ENCODE measurements at regions not wholly inside any gene's neighbourhood (a gene's known extent, or its start where the extent isn't known, plus 50 kb on each side); places are given as distances from the start of the nearest gene placed in this dataset.

DNA sequence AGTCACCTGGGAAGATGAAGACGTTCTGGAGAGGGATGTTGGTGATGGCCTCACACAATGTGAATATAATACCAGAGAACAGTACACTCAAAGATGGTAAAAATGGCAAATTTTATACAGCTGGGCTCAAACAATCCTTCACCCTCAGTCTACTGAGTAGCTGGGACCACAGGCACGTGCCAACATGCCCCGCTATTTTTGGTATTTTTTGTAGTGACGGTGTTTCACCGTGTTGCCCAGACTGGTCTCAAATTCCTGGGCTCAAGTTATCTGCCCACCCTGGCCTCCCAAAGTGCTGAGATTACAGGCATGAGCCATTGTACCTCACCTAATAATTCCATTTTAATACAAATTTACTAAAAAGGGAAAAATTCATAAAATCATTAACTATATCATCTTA is 280.3 kb upstream of the HSFY2 start:
- TF ChIP-seq, protein P1, sequence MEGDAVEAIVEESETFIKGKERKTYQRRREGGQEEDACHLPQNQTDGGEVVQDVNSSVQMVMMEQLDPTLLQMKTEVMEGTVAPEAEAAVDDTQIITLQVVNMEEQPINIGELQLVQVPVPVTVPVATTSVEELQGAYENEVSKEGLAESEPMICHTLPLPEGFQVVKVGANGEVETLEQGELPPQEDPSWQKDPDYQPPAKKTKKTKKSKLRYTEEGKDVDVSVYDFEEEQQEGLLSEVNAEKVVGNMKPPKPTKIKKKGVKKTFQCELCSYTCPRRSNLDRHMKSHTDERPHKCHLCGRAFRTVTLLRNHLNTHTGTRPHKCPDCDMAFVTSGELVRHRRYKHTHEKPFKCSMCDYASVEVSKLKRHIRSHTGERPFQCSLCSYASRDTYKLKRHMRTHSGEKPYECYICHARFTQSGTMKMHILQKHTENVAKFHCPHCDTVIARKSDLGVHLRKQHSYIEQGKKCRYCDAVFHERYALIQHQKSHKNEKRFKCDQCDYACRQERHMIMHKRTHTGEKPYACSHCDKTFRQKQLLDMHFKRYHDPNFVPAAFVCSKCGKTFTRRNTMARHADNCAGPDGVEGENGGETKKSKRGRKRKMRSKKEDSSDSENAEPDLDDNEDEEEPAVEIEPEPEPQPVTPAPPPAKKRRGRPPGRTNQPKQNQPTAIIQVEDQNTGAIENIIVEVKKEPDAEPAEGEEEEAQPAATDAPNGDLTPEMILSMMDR (IDR thresholded peaks at IDR 0.05) = no peak
- no peak for TF ChIP-seq SIN3A (IDR thresholded peaks at IDR 0.05; ENCODE audit: borderline replicate concordance, insufficient read depth, low read depth, low read length)
- TF ChIP-seq POLR2AphosphoS5 (IDR thresholded peaks at IDR 0.05; ENCODE audit: low read depth, low read length) = no peak
- TF ChIP-seq, protein P2, sequence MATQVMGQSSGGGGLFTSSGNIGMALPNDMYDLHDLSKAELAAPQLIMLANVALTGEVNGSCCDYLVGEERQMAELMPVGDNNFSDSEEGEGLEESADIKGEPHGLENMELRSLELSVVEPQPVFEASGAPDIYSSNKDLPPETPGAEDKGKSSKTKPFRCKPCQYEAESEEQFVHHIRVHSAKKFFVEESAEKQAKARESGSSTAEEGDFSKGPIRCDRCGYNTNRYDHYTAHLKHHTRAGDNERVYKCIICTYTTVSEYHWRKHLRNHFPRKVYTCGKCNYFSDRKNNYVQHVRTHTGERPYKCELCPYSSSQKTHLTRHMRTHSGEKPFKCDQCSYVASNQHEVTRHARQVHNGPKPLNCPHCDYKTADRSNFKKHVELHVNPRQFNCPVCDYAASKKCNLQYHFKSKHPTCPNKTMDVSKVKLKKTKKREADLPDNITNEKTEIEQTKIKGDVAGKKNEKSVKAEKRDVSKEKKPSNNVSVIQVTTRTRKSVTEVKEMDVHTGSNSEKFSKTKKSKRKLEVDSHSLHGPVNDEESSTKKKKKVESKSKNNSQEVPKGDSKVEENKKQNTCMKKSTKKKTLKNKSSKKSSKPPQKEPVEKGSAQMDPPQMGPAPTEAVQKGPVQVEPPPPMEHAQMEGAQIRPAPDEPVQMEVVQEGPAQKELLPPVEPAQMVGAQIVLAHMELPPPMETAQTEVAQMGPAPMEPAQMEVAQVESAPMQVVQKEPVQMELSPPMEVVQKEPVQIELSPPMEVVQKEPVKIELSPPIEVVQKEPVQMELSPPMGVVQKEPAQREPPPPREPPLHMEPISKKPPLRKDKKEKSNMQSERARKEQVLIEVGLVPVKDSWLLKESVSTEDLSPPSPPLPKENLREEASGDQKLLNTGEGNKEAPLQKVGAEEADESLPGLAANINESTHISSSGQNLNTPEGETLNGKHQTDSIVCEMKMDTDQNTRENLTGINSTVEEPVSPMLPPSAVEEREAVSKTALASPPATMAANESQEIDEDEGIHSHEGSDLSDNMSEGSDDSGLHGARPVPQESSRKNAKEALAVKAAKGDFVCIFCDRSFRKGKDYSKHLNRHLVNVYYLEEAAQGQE (IDR thresholded peaks at IDR 0.05; ENCODE audit: insufficient read depth in 1 of 2, low read depth in 2 of 2, low read length in 1 of 2) = no peak
